ENCODE measurements at regions not wholly inside any gene's neighbourhood (a gene's known extent, or its start where the extent isn't known, plus 50 kb on each side); places are given as distances from the start of the nearest gene placed in this dataset.
"Not testable (repeated sequence)": the region's sequence is repeated elsewhere in the genome, so short reads cannot be mapped to it uniquely, and the experiment has no call there.

- TF ChIP-seq KLF13 (CRISPR knock-in tag; IDR thresholded peaks at IDR 0.05); MAX (IDR thresholded peaks at IDR 0.05); ZNF124 (CRISPR knock-in tag; IDR thresholded peaks at IDR 0.05): not testable (repeated sequence)
Observed at GRCh38 chr1:148211191-148211590, 59.1 kb upstream of the NBPF11 start.
